HL-60 (cell line): ENCODE measurements at regions not wholly inside any gene's neighbourhood (a gene's known extent, or its start where the extent isn't known, plus 50 kb on each side); places are given as distances from the start of the nearest gene placed in this dataset.

Source experiments
- CTCF ChIP-seq: IDR thresholded peaks from one replicate; pipeline ENCODE4 v1.5.1; 2011; ENCODE audit warnings: low read length, control low read depth, inconsistent platforms; ENCODE audit not compliant: insufficient read depth
- GABPA ChIP-seq: IDR thresholded peaks from 2 replicates; pipeline ENCODE4 v1.6.1; 2012; ENCODE audit warnings: low read depth
- POLR2AphosphoS5 ChIP-seq: IDR thresholded peaks from 2 replicates; pipeline ENCODE4 v1.6.1; 2012; ENCODE audit warnings: low read depth
- REST ChIP-seq: IDR thresholded peaks from 2 replicates; pipeline ENCODE4 v1.6.1; 2012; ENCODE audit warnings: low read depth; ENCODE audit not compliant: insufficient replicate concordance
- SPI1 ChIP-seq: IDR thresholded peaks from 2 replicates; pipeline ENCODE4 v1.6.1; 2012; ENCODE audit warnings: low read depth, mild to moderate bottlenecking, borderline replicate concordance

DNA sequence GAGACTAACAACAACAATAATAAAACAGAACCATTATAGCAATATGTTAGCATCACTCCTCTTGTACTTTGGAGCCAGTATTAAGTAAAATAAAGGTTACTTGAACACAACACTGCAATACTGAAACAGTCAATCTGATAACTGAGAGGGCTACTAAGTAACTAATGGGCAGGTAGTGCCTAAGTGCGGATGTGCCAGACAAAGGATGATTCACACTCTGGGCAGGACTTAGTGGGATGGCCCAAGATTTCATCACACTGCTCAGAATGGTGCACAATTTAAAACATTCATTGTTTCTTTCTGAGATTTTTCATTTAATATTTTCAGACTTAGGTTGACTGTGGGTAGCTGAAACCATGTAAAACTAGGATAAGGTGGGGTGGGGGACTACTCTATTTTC, 131.9 kb upstream of the CAND1 start:
- TF ChIP-seq CTCF (no peak), SPI1 (no peak), REST (no peak), POLR2AphosphoS5 (no peak), GABPA (no peak)
